Muscle of leg (tissue), 3 donors: ENCODE measurements at regions not wholly inside any gene's neighbourhood (a gene's known extent, or its start where the extent isn't known, plus 50 kb on each side); places are given as distances from the start of the nearest gene placed in this dataset.
"Not testable (repeated sequence)": the region's sequence is repeated elsewhere in the genome, so short reads cannot be mapped to it uniquely, and the experiment has no call there.

ENCODE experiments used
- DNase-seq: peaks from one replicate; pipeline ENCODE4 v3.0.0; 2013
- H3K27ac ChIP-seq: one replicate; pipeline ENCODE4 v1.5.1; 2013; ENCODE audit warnings: mild to moderate bottlenecking, low read length, control low read depth
- H3K27me3 ChIP-seq: one replicate; pipeline ENCODE4 v1.6.1; 2013; ENCODE audit warnings: low read length; ENCODE audit not compliant: control insufficient read depth, insufficient read depth
- H3K36me3 ChIP-seq: one replicate; pipeline ENCODE4 v1.6.1; 2013; ENCODE audit warnings: low read length; ENCODE audit not compliant: control insufficient read depth, insufficient read depth
- H3K4me1 ChIP-seq: one replicate; pipeline ENCODE4 v1.6.1; 2013; ENCODE audit warnings: low read length; ENCODE audit not compliant: control insufficient read depth, insufficient read depth
- H3K4me3 ChIP-seq: one replicate; pipeline ENCODE4 v1.5.1; 2013; ENCODE audit warnings: low read length, control low read depth
- H3K9me3 ChIP-seq: replicated peaks from 2 replicates; pipeline ENCODE4 v1.6.1; 2013; ENCODE audit warnings: low read depth, low read length; ENCODE audit not compliant: control insufficient read depth
- WGBS: methylation state at CpG from one replicate; pipeline ENCODE4 v1.1.5; 2013; ENCODE audit warnings: missing lambda C conversion rate; ENCODE audit not compliant: insufficient coverage; 5-methylcytosine and 5-hydroxymethylcytosine counted together

- H3K27ac ChIP-seq, H3K4me1 ChIP-seq, H3K27me3 ChIP-seq, H3K9me3 ChIP-seq, DNase-seq, H3K4me3 ChIP-seq, H3K36me3 ChIP-seq: not testable (repeated sequence)
- WGBS = 100% methylated on average over 3 of the region's 4 CpGs
Observed at GRCh38 chr14:97808541-97808940, 1011.4 kb downstream of the VRK1 start.

GRCh38 chr14:97813556-97813955, 1016.4 kb downstream of the VRK1 start:
- no peaks in the 10 kb centered on the region for H3K27me3 ChIP-seq
- H3K4me1 ChIP-seq = no peaks in the 10 kb centered on the region
- no CpG with 5 or more reads among the region's 5 CpGs for WGBS
- H3K9me3 ChIP-seq = no peaks in the 10 kb centered on the region
- no peak overlapping the region for H3K27ac ChIP-seq
- no peak overlapping the region for H3K4me3 ChIP-seq
- no peak for DNase-seq
- H3K36me3 ChIP-seq = no peaks in the 10 kb centered on the region

GRCh38 chr14:97820781-97821180, 1023.6 kb downstream of the VRK1 start:
- no peak overlapping the region for H3K27ac ChIP-seq
- DNase-seq = no peak
- no peaks in the 10 kb centered on the region for H3K36me3 ChIP-seq
- H3K4me1 ChIP-seq = no peaks in the 10 kb centered on the region
- no peaks in the 10 kb centered on the region for H3K27me3 ChIP-seq
- 75% methylated on average over 1 of the region's 2 CpGs for WGBS
- no peak overlapping the region for H3K4me3 ChIP-seq
- H3K9me3 ChIP-seq = no peaks in the 10 kb centered on the region

- Histone ChIP-seq H3K36me3 (no peaks in the 10 kb centered on the region), H3K4me3 (no peak overlapping the region), H3K9me3 (no peaks in the 10 kb centered on the region), H3K4me1 (no peaks in the 10 kb centered on the region), H3K27me3 (no peaks in the 10 kb centered on the region), H3K27ac (no peak overlapping the region)
- WGBS = no CpG with 5 or more reads among the region's 1 CpG
- DNase-seq = no peak
Observed at GRCh38 chr14:97824218-97824617, 1027.0 kb downstream of the VRK1 start.

DNA sequence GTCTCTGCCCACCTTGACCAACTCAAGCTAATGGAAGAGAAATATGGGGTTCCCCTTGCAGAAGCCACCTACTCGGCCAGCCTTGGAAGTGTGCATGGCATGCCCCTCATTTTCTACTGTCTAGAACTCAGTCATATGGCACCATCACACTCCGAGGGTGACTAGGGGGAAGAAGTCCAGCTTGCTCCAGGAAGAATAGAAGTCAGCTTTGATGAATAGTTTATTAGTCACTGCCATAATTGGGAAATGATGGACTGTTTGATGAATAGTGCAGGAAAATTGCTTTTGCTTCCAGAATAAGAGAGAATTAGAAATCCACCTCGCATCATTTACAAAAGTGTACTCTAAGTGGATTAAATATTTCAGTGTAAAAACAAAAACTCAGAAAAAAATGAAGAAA, 1030.6 kb downstream of the VRK1 start:
- no peak overlapping the region for H3K27ac ChIP-seq
- DNase-seq = no peak
- WGBS = no CpG with 5 or more reads among the region's 3 CpGs
- H3K4me3 ChIP-seq = no peak overlapping the region
- no peaks in the 10 kb centered on the region for H3K4me1 ChIP-seq
- no peaks in the 10 kb centered on the region for H3K36me3 ChIP-seq
- no peaks in the 10 kb centered on the region for H3K9me3 ChIP-seq
- H3K27me3 ChIP-seq = no peaks in the 10 kb centered on the region

GRCh38 chr14:97832776-97833175, 1035.6 kb downstream of the VRK1 start:
- DNase-seq = no peak
- 55% methylated on average over 3 of the region's 11 CpGs for WGBS
- H3K27ac ChIP-seq = no peak overlapping the region
- H3K36me3 ChIP-seq = no peaks in the 10 kb centered on the region
- no peak overlapping the region for H3K4me3 ChIP-seq
- H3K4me1 ChIP-seq = peaks cover 4% of the 10 kb centered on the region
- no peaks in the 10 kb centered on the region for H3K27me3 ChIP-seq
- H3K9me3 ChIP-seq = no peaks in the 10 kb centered on the region

DNA sequence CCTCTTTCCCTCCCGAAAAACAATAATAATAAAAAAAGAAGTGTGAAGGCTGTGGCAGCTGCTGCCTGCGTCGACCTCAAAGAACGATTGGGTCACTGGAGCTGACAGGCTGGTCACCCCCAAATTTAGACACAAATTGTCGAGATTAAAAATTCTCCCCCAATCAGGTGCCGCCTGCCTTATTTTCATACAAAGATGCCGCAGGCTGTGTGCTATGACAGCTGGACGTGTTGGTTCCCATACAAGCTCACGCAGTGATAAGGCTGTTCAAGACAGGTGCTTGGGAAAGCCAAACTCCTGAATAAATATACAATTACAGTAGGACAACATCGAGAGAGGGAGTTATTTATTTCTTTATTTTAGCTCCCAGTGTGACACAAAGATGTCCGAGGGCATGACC, 1041.8 kb downstream of the VRK1 start:
- WGBS = no CpG with 5 or more reads among the region's 11 CpGs
- DNase-seq = no peak
- Histone ChIP-seq H3K4me1 (no peaks in the 10 kb centered on the region), H3K27ac (no peak overlapping the region), H3K27me3 (peaks cover 5% of the 10 kb centered on the region), H3K9me3 (no peaks in the 10 kb centered on the region), H3K36me3 (no peaks in the 10 kb centered on the region), H3K4me3 (no peak overlapping the region)

DNA sequence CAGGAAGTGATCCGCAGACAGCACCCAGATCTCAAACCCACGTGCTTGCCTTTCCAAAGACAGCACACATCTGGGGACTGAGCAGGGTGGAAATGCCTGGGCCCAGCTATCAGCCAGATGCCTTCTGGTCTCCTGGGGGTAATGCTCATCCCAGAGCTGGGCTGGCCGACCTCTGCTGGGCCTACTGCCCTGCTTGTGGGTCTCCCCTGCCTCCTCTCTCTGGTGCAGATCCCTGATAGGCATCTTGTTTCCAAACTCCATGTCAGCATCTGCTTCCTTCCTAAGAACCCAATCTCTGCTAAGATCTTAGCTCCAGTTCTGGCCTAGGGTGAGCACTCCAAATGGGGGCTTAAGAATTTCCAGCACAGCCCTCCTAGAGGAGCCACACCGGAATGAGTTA, 1043.0 kb downstream of the VRK1 start:
- no peaks in the 10 kb centered on the region for H3K9me3 ChIP-seq
- 64% methylated on average over 4 of the region's 4 CpGs for WGBS
- H3K27me3 ChIP-seq = peaks cover 5% of the 10 kb centered on the region
- no peak for DNase-seq
- H3K36me3 ChIP-seq = no peaks in the 10 kb centered on the region
- no peak overlapping the region for H3K4me3 ChIP-seq
- no peak overlapping the region for H3K27ac ChIP-seq
- H3K4me1 ChIP-seq = no peaks in the 10 kb centered on the region

- Histone ChIP-seq H3K4me1 (no peaks in the 10 kb centered on the region), H3K27me3 (peaks cover 5% of the 10 kb centered on the region), H3K9me3 (no peaks in the 10 kb centered on the region), H3K27ac (no peak overlapping the region), H3K36me3 (no peaks in the 10 kb centered on the region), H3K4me3 (no peak overlapping the region)
- DNase-seq = no peak
- no CpG with 5 or more reads among the region's 5 CpGs for WGBS
Observed at GRCh38 chr14:97841762-97842161, 1044.6 kb downstream of the VRK1 start.

DNA sequence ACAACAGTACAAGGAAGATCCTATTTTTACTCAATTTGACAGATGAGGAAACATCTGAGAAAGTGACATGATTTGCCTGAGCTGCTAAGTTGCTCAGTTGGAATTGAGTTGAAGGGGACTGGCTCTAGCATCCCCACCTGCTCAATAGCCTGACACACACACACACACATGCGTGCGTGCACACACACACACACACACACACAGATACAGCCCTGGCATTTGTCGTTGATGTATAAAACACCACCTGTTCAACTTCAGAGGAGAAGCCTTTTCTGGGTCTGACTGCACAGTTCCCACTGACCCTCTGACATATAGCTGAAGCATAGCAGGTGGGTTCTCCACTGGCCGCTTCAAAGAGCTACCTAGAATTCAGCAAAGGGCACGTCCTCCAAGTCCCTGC, 1045.9 kb downstream of the VRK1 start:
- WGBS = 58% methylated on average over 2 of the region's 5 CpGs
- H3K4me3 ChIP-seq = no peak overlapping the region
- H3K27me3 ChIP-seq = peaks cover 5% of the 10 kb centered on the region
- H3K27ac ChIP-seq = no peak overlapping the region
- H3K9me3 ChIP-seq = no peaks in the 10 kb centered on the region
- DNase-seq = no peak
- H3K4me1 ChIP-seq = no peaks in the 10 kb centered on the region
- H3K36me3 ChIP-seq = no peaks in the 10 kb centered on the region

- Histone ChIP-seq H3K27ac (no peak overlapping the region), H3K9me3 (no peaks in the 10 kb centered on the region), H3K27me3 (peaks cover 3% of the 10 kb centered on the region), H3K36me3 (no peaks in the 10 kb centered on the region), H3K4me1 (no peaks in the 10 kb centered on the region), H3K4me3 (no peak overlapping the region)
- no peak for DNase-seq
- WGBS = 68% methylated on average over 2 of the region's 2 CpGs
Observed at GRCh38 chr14:97844042-97844441, 1046.9 kb downstream of the VRK1 start.
